Pancreas (tissue), 10 donors: ENCODE measurements at regions not wholly inside any gene's neighbourhood (a gene's known extent, or its start where the extent isn't known, plus 50 kb on each side); places are given as distances from the start of the nearest gene placed in this dataset.

Experiments
- ATAC-seq, 4 donors: fragments of 200-7000 bp; cut with Tn5 transposase; one replicate each; pipeline versions ENCODE4 v1.8.0 to v1.9.1; 2020; ENCODE audit warnings: mild to moderate bottlenecking in 4 of 4, moderate library complexity in 4 of 4
- DNase-seq, 6 donors: peaks; one replicate each; pipeline ENCODE4 v3.0.0-alpha.2; 2020
- FAIRE-seq: peaks from 2 replicates; lab custom pipeline; 2012; peaks lifted over from hg19 to GRCh38; lab: Jason Lieb, UNC
- H3K27ac ChIP-seq, 4 donors: fragments of 200-600 bp; sonication (generic); 1 replicate in 3 of 4; 2 replicates in 1 of 4; pipeline versions ENCODE4 v1.5.0 to v1.8.0; 2020
- H3K27me3 ChIP-seq, 4 donors: fragments of 200-600 bp; one replicate each; pipeline ENCODE4 v1.8.0; 2021
- H3K36me3 ChIP-seq, 3 donors: fragments of 200-600 bp; sonication (generic) in 1 of 3; one replicate each; pipeline versions ENCODE4 v1.5.0 to v1.8.0; 2020 to 2021
- H3K4me1 ChIP-seq, 3 donors: fragments of 200-600 bp; one replicate each; pipeline ENCODE4 v1.8.0; 2021
- H3K4me3 ChIP-seq, 4 donors: fragments of 200-600 bp; sonication (generic) in 2 of 4; one replicate each; pipeline versions ENCODE4 v1.5.0 to v1.8.0; 2020 to 2021
- H3K9me3 ChIP-seq, 4 donors: fragments of 200-600 bp; one replicate each; pipeline ENCODE4 v1.8.0; 2021
- CTCF ChIP-seq, 4 donors: fragments of 200-600 bp; sonication (generic) in 3 of 4; IDR thresholded peaks; one replicate each; pipeline versions ENCODE4 v1.5.0 to v1.8.0; 2021; ENCODE audit warnings: antibody characterized with exemption in 4 of 4
- WGBS, 2 donors: extraction: QIAGEN DNeasy Blood & Tissue Kit; methylation state at CpG; one replicate each; pipeline ENCODE4 v1.1.7; 2013; 5-methylcytosine and 5-hydroxymethylcytosine counted together
- intact Hi-C, 3 donors: fragments of 100-400 bp; cut with DNase I; formaldehyde crosslinking; loops; one replicate each; pipeline versions ENCODE4 v1.11.1 to v1.14.2; 2022
- donor health status: healthy with polysubstance abuse.
- donor health status: DM: no; HTN: no; CAD: no; lungs with moderate emphysema.
- donor health status: DM: no; HTN: no; CAD: no.
- donor health status: control.
- donor health status: control.
- donor health status: Bipolar disorder and iron deficiency.
- donor health status: DM: yes; HTN: yes; CAD: no.
- donor health status: DM: no; HTN: no; CAD: no.
- donor health status: DM: no; HTN: no; CAD: no.
- donor health status: DM: yes; HTN: yes; CAD: no.

GRCh38 chr2:52929412-52929811 is 838.2 kb upstream of the CHAC2 start:
- ATAC-seq (no peak), DNase-seq (peak in 1 of 6 donors; percentile 16), FAIRE-seq (no peak)
- Histone ChIP-seq H3K36me3 (no peaks in the 10 kb centered on the region), H3K27ac (no peak overlapping the region), H3K4me3 (no peak overlapping the region), H3K9me3 (no peaks in the 10 kb centered on the region), H3K27me3 (no peaks in the 10 kb centered on the region), H3K4me1 (peaks cover 0 to 9% (median 0%) of the 10 kb centered on the region in 3 donors)
- no peak for TF ChIP-seq CTCF (IDR thresholded peaks at IDR 0.05)
- intact Hi-C loops: no loop called here
- 96 to 98% methylated on average over 4 of the region's 4 CpGs for WGBS, 2 donors

- DNase-seq (peak in 1 of 6 donors; percentile 9), ATAC-seq (peak; percentile 77 to 92 (median 91)), FAIRE-seq (no peak)
- no peaks in the 10 kb centered on the region for H3K9me3 ChIP-seq
- H3K27me3 ChIP-seq: no peaks in the 10 kb centered on the region
- 38 to 41% methylated on average over 4 of the region's 4 CpGs for WGBS, 2 donors
- H3K4me1 ChIP-seq: peaks cover 7 to 25% (median 9%) of the 10 kb centered on the region in 3 donors
- TF ChIP-seq CTCF (IDR thresholded peaks at IDR 0.05): no peak
- intact Hi-C loops: no loop called here
- H3K36me3 ChIP-seq: no peaks in the 10 kb centered on the region
- no peak overlapping the region for H3K4me3 ChIP-seq
- peak overlapping the region in 2 of 4 donors; percentile 24 to 50 for H3K27ac ChIP-seq
Measured at GRCh38 chr2:52919673-52920072, 847.9 kb upstream of the CHAC2 start.

- Histone ChIP-seq H3K27me3 (no peaks in the 10 kb centered on the region), H3K9me3 (no peaks in the 10 kb centered on the region), H3K36me3 (no peaks in the 10 kb centered on the region), H3K4me3 (no peak overlapping the region), H3K4me1 (peaks cover 7 to 25% (median 9%) of the 10 kb centered on the region in 3 donors), H3K27ac (no peak overlapping the region)
- DNase-seq: no peak
- 69 to 94% methylated on average over 1 of the region's 1 CpG for WGBS, 2 donors
- peak in 1 of 4 donors; percentile 28 for ATAC-seq
- no peak for FAIRE-seq
- intact Hi-C loops: no loop called here
- TF ChIP-seq CTCF (IDR thresholded peaks at IDR 0.05): no peak
Measured at GRCh38 chr2:52918551-52918950, 849.1 kb upstream of the CHAC2 start.

GRCh38 chr2:52916981-52917380 is 850.6 kb upstream of the CHAC2 start:
- no peaks in the 10 kb centered on the region for H3K27me3 ChIP-seq
- H3K36me3 ChIP-seq: no peaks in the 10 kb centered on the region
- no peaks in the 10 kb centered on the region for H3K9me3 ChIP-seq
- no peak for TF ChIP-seq CTCF (IDR thresholded peaks at IDR 0.05)
- DNase-seq (no peak), FAIRE-seq (no peak), ATAC-seq (peak in 1 of 4 donors; percentile 55)
- WGBS, 2 donors: 23% methylated on average over 3 of the region's 3 CpGs
- H3K4me1 ChIP-seq: peaks cover 7 to 25% (median 9%) of the 10 kb centered on the region in 3 donors
- no peak overlapping the region for H3K4me3 ChIP-seq
- intact Hi-C loops: no loop called here
- H3K27ac ChIP-seq: no peak overlapping the region

- intact Hi-C loops: no loop called here
- no peaks in the 10 kb centered on the region for H3K4me1 ChIP-seq
- DNase-seq (no peak), FAIRE-seq (no peak), ATAC-seq (peak in 2 of 4 donors; percentile 20 to 53)
- H3K36me3 ChIP-seq: no peaks in the 10 kb centered on the region
- H3K27me3 ChIP-seq: no peaks in the 10 kb centered on the region
- H3K9me3 ChIP-seq: no peaks in the 10 kb centered on the region
- no peak overlapping the region for H3K4me3 ChIP-seq
- no peak for TF ChIP-seq CTCF (IDR thresholded peaks at IDR 0.05)
- H3K27ac ChIP-seq: no peak overlapping the region
- 35 to 40% methylated on average over 1 of the region's 1 CpG for WGBS, 2 donors
Measured at GRCh38 chr2:52904355-52904891, 863.2 kb upstream of the CHAC2 start.
